NB4 (cell line): ENCODE measurements at regions not wholly inside any gene's neighbourhood (a gene's known extent, or its start where the extent isn't known, plus 50 kb on each side); places are given as distances from the start of the nearest gene placed in this dataset.
A peak's percentile ranks its signal among the peaks of the same experiment; 100 is the strongest.

ENCODE experiments used
- DNase-seq: peaks from one replicate; pipeline ENCODE4 v3.0.0; 2010; ENCODE audit warnings: low read depth
- H3K4me3 ChIP-seq: one replicate; pipeline ENCODE4 v1.5.1; 2011; ENCODE audit warnings: mild to moderate bottlenecking, low read depth, low read length, moderate library complexity
- MYC ChIP-seq: IDR thresholded peaks from 2 replicates; pipeline ENCODE4 v1.6.1; 2011; ENCODE audit warnings: low read depth, low read length
- POLR2A ChIP-seq: IDR thresholded peaks from 2 replicates; pipeline ENCODE4 v1.6.1; 2011; ENCODE audit warnings: mild to moderate bottlenecking; ENCODE audit not compliant: insufficient read length; ENCODE audit errors: extremely low read depth
- TF ChIP-seq, protein P1 (sequence below): IDR thresholded peaks from one replicate; pipeline ENCODE4 v1.5.1; 2012; ENCODE audit warnings: low read depth, low read length
- TF ChIP-seq, protein P2 (sequence below): IDR thresholded peaks from 2 replicates; pipeline ENCODE4 v1.6.1; 2011; ENCODE audit warnings: low read depth, low read length

DNA sequence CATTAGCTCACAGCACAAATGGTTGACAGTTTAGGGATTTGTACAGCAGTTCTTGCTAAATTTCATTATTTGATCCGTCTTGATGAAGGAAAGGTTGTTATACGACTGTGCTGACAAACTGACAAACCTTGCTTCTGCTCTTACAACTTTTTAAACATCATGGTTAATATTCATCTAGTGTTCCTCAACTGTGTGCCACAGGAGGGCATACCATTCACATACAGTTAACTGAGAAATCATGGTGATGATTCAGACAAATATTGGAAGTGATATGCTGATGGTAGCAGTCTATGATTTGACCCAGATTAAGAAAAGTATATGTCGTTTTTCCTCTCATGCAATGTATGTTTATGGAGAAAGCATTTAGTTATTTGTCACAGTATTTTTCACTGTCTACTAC is 129.8 kb upstream of the FSIP2 start:
- peak; percentile 8 for DNase-seq
- TF ChIP-seq POLR2A (no peak), MYC (no peak)
- TF ChIP-seq, protein P1, sequence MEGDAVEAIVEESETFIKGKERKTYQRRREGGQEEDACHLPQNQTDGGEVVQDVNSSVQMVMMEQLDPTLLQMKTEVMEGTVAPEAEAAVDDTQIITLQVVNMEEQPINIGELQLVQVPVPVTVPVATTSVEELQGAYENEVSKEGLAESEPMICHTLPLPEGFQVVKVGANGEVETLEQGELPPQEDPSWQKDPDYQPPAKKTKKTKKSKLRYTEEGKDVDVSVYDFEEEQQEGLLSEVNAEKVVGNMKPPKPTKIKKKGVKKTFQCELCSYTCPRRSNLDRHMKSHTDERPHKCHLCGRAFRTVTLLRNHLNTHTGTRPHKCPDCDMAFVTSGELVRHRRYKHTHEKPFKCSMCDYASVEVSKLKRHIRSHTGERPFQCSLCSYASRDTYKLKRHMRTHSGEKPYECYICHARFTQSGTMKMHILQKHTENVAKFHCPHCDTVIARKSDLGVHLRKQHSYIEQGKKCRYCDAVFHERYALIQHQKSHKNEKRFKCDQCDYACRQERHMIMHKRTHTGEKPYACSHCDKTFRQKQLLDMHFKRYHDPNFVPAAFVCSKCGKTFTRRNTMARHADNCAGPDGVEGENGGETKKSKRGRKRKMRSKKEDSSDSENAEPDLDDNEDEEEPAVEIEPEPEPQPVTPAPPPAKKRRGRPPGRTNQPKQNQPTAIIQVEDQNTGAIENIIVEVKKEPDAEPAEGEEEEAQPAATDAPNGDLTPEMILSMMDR: no peak
- H3K4me3 ChIP-seq: no peak overlapping the region

DNA sequence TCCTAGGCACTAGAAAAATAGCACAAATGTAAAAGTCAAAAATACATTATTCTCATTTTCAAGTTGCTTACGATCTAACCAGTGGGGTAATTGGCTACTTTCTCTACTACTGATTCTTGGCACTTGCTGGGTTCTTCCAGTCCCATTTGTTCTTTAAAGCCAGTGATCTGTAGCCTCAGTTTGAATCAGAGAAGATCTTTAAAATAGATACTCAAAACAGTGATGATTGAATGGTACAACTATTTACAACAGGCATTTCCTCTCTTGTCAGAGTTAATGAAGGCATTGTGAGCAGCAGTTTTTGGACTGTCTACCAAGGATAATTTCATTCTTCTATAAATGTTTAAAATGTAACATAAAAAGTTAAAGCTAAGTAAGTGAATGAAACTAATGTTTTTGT is 128.3 kb upstream of the FSIP2 start:
- no peak for TF ChIP-seq MYC
- TF ChIP-seq POLR2A: no peak
- TF ChIP-seq, protein P1: no peak
- no peak for DNase-seq
- no peak overlapping the region for H3K4me3 ChIP-seq

- no peak overlapping the region for H3K4me3 ChIP-seq
- no peak for DNase-seq
- TF ChIP-seq, protein P2, sequence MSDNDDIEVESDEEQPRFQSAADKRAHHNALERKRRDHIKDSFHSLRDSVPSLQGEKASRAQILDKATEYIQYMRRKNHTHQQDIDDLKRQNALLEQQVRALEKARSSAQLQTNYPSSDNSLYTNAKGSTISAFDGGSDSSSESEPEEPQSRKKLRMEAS: no peak
- TF ChIP-seq POLR2A (no peak), MYC (no peak)
- TF ChIP-seq, protein P1: no peak
Observed at GRCh38 chr2:185618625-185619024, 120.0 kb upstream of the FSIP2 start.

GRCh38 chr2:185625604-185626003 is 113.0 kb upstream of the FSIP2 start:
- no peak overlapping the region for H3K4me3 ChIP-seq
- DNase-seq: no peak
- TF ChIP-seq MYC: no peak
- TF ChIP-seq POLR2A: no peak
- TF ChIP-seq, protein P1: no peak
- TF ChIP-seq, protein P2: no peak

DNA sequence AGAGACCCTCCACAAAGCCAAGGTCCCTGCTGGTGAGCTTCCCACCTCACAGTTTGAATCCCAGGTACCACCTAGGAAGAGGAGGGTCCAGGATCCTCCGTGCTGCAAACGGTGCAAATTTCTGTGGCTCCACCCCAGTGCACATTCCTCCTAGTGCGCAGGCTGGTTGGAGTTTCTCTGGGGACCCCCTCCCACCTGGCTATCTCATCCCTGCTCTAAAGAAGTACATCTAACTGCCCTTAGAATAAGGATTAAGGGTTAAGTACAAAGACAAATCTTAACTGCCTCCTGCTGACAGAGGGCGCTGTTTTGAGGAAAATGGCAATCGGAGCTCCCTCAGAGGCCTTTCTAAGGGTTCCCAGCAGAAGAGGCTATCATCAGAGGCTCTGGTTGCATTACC is 109.6 kb upstream of the FSIP2 start:
- TF ChIP-seq, protein P2: no peak
- TF ChIP-seq MYC: no peak
- TF ChIP-seq, protein P1: peak; percentile 25
- DNase-seq: peak; percentile 55
- H3K4me3 ChIP-seq: no peak overlapping the region

GRCh38 chr2:185633621-185634020 is 105.0 kb upstream of the FSIP2 start:
- H3K4me3 ChIP-seq: no peak overlapping the region
- TF ChIP-seq MYC: no peak
- TF ChIP-seq POLR2A: no peak
- TF ChIP-seq, protein P1: no peak
- TF ChIP-seq, protein P2: no peak
- no peak for DNase-seq
